ENCODE measurements at regions not wholly inside any gene's neighbourhood (a gene's known extent, or its start where the extent isn't known, plus 50 kb on each side); places are given as distances from the start of the nearest gene placed in this dataset.
"Not testable (repeated sequence)": the region's sequence is repeated elsewhere in the genome, so short reads cannot be mapped to it uniquely, and the experiment has no call there.

GRCh38 chr7:91465595-91466061 is 201.4 kb downstream of the FZD1 start:
- DNase-seq = no peak

GRCh38 chr7:91468256-91468655 is 204.0 kb downstream of the FZD1 start:
- no peak for DNase-seq

GRCh38 chr7:91473619-91474018 is 209.4 kb downstream of the FZD1 start:
- DNase-seq = no peak

GRCh38 chr7:91474074-91474473 is 209.8 kb downstream of the FZD1 start:
- DNase-seq = no peak

GRCh38 chr7:91480470-91480869 is 216.2 kb downstream of the FZD1 start:
- DNase-seq = not testable (repeated sequence)

- DNase-seq = no peak
These were observed 227.6 kb downstream of the FZD1 start for GRCh38 chr7:91491868-91492267.

- DNase-seq = no peak
These were observed 228.1 kb downstream of the FZD1 start for GRCh38 chr7:91492317-91492716.

GRCh38 chr7:91492773-91493172 is 228.5 kb downstream of the FZD1 start:
- DNase-seq = no peak

GRCh38 chr7:91494450-91494849 is 230.2 kb downstream of the FZD1 start:
- no peak for DNase-seq

- DNase-seq = no peak
These were observed 232.1 kb downstream of the FZD1 start for GRCh38 chr7:91496251-91496820.

GRCh38 chr7:91497277-91497676 is 233.0 kb downstream of the FZD1 start:
- DNase-seq = not testable (repeated sequence)

GRCh38 chr7:91503934-91504555 is 239.8 kb downstream of the FZD1 start:
- DNase-seq = no peak

GRCh38 chr7:91504919-91505318 is 240.7 kb downstream of the FZD1 start:
- DNase-seq = no peak

- not testable (repeated sequence) for DNase-seq
These were observed 242.7 kb downstream of the FZD1 start for GRCh38 chr7:91506966-91507365.

- not testable (repeated sequence) for DNase-seq
These were observed 247.6 kb downstream of the FZD1 start for GRCh38 chr7:91511861-91512260.

GRCh38 chr7:91512958-91513357 is 248.7 kb downstream of the FZD1 start:
- no peak for DNase-seq

- DNase-seq = peak; percentile 17
These were observed 250.4 kb downstream of the FZD1 start for GRCh38 chr7:91514591-91514990.

- no peak for DNase-seq
These were observed 251.7 kb downstream of the FZD1 start for GRCh38 chr7:91515961-91516360.

GRCh38 chr7:91517201-91517785 is 253.1 kb downstream of the FZD1 start:
- DNase-seq = peak; percentile 82

GRCh38 chr7:91518058-91518457 is 253.8 kb downstream of the FZD1 start:
- no peak for DNase-seq

- peak; percentile 24 for DNase-seq
These were observed 255.3 kb downstream of the FZD1 start for GRCh38 chr7:91519241-91520158.

GRCh38 chr7:91520645-91521044 is 256.4 kb downstream of the FZD1 start:
- no peak for DNase-seq

GRCh38 chr7:91526404-91526803 is 262.2 kb downstream of the FZD1 start:
- no peak for DNase-seq

All from tongue (tissue), 1 donor.